ENCODE measurements at regions not wholly inside any gene's neighbourhood (a gene's known extent, or its start where the extent isn't known, plus 50 kb on each side); places are given as distances from the start of the nearest gene placed in this dataset.

DNA sequence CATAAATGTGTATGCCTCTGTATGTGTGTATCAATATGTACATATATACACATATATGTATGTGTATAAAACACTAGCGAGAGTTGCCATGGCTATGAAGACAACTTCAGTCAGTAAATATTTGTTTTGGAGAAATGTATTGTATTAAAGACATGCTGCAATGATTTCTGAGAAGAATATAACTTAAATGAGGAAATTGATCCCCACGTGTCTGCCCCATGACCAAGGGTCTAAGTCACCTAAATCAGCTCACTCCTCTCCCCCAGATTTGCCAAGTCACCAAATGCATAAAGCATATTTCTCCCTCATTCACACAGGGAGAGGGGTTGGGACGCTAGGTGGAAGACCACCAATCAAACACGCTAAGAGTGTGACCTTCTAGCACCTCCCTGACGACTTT is 58.3 kb upstream of the LYST start:
- DNase-seq (ENCODE audit: low read depth), result no peak
- no peak overlapping the region for H3K4me3 ChIP-seq (ENCODE audit: low read depth, low read length)
- TF ChIP-seq, protein P1, sequence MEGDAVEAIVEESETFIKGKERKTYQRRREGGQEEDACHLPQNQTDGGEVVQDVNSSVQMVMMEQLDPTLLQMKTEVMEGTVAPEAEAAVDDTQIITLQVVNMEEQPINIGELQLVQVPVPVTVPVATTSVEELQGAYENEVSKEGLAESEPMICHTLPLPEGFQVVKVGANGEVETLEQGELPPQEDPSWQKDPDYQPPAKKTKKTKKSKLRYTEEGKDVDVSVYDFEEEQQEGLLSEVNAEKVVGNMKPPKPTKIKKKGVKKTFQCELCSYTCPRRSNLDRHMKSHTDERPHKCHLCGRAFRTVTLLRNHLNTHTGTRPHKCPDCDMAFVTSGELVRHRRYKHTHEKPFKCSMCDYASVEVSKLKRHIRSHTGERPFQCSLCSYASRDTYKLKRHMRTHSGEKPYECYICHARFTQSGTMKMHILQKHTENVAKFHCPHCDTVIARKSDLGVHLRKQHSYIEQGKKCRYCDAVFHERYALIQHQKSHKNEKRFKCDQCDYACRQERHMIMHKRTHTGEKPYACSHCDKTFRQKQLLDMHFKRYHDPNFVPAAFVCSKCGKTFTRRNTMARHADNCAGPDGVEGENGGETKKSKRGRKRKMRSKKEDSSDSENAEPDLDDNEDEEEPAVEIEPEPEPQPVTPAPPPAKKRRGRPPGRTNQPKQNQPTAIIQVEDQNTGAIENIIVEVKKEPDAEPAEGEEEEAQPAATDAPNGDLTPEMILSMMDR (IDR thresholded peaks at IDR 0.05; ENCODE audit: insufficient read depth, low read depth, low read length, missing control alignments), result no peak

DNA sequence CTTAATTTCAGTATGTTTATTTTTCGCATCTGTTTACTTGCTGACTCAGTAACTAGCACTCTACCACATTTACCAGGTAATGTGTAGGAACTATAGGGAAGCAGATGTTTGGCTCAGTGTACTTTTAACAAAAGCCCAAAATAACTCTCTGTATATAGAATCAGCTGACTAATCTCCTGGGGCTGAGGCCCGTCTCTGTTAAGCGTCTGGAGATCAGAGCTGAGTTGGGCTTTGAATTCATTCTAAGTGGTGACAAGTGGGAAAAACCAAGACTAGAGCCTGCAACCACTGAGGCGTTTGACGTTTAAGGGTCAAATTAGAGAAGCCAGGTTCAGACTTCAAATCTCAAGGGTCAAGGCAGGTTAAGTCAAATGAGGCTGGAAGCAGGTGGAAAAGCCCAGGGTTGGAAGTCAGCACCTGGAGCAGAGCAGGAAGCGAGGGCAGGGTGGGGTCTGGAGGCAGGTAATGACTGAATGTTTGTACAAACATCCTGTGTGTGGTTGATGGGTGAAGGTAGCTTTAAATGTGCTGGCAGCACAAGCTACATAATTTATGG is 56.8 kb upstream of the LYST start:
- H3K4me3 ChIP-seq (ENCODE audit: low read depth, low read length), result no peak overlapping the region
- TF ChIP-seq, protein P1 (IDR thresholded peaks at IDR 0.05; ENCODE audit: insufficient read depth, low read depth, low read length, missing control alignments), result no peak
- peak; percentile 40 for DNase-seq (ENCODE audit: low read depth)

DNA sequence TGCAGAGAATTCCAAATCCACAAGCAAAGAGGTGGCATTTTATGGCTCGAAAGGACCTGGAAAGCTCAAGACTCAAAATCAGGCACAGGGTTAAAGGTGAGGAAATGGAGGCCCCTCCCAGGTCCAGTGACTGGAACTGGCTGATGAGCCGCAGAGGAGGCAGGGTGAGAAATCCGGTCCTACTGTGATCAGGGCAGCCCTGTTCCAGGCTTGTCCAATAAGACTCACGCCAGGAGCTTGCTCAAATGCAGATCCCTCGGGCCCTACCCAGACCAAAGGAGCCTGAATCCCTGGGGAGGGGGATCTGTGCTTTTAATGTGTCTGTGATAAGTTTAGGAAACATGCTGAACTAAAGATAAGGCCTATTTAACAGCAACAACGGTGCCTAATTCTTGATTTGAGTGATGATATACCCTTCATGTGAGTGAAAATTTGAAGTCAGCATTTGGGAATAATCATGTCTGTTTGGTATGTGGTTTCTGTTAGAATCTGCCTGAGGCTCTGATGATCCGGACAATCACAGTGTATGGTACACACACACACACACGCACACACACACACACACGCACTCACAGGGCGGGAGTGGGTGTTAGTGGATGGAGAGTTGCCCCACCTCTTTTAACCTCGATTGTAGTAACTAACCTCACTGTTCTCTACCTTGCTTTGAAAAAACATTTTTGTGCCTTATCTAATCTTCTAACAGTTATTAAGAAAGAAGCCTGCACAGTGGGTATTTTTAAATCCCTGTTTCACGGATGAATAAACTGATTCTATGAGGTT is 54.1 kb upstream of the LYST start:
- no peak for DNase-seq (ENCODE audit: low read depth)
- no peak overlapping the region for H3K4me3 ChIP-seq (ENCODE audit: low read depth, low read length)
- TF ChIP-seq, protein P1 (IDR thresholded peaks at IDR 0.05; ENCODE audit: insufficient read depth, low read depth, low read length, missing control alignments), result no peak

DNA sequence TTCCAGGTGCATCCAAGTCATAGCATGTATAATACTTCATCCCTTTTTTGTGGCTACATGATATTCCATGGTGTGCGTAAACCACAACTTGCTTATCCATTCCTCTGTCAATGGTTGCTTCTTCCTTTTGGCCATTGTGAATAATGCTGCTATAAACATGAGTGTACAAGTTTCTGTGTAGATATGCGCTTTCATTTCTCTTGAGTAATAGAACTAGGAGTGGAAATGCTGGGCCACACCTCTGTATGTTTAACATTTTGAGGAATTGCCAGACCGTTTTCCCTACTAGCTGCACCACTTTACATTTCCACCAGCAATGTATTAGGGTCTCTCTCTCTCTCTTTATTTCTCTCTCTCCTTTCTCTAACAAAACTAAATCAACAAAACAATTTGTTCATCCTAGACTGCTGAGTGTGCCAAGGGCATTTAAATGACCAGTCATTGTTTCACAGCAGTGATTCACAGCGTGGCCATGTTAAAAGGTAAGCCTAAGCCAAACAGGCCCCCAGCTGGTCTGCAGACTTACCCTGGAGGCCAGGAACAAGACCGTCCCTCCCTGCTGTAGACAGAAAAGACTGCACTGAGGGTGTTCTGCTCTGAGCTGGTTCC is 53.2 kb upstream of the LYST start:
- TF ChIP-seq, protein P1 (IDR thresholded peaks at IDR 0.05; ENCODE audit: insufficient read depth, low read depth, low read length, missing control alignments), result no peak
- no peak overlapping the region for H3K4me3 ChIP-seq (ENCODE audit: low read depth, low read length)
- DNase-seq (ENCODE audit: low read depth), result no peak

DNA sequence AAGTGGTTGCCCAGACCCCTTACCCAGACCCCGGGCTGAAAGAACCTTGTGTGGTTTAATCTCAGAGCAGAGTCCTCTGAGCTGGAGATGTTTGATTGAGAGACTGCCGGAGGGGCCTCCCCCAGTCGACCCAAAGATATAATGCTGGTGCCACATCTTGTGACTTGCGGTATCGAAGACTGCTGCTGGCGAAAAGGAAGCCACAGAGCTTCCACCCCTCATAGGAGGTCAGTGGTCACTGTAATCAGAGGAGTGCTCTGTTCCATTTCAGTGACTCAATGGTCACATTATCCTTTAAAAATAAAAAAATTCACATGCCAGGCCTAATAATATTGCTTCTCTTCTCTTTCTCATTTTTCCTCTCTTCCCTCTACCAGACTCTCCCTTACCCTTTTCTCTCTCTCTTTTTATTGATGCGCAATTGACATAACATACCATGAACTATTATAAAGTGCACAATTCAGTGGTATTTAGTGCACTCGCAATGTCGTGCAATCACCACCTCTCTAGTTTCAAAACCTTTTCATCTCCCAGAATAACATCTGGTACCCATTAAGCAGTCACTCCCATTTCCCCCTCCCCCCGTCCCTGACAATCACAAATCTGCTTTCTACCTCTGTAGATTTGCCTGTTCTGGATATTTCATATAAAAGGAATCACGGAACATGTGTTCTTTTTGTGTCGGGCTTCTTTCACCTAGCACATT is 52.6 kb upstream of the LYST start:
- DNase-seq (ENCODE audit: low read depth), result no peak
- TF ChIP-seq, protein P1 (IDR thresholded peaks at IDR 0.05; ENCODE audit: insufficient read depth, low read depth, low read length, missing control alignments), result no peak

DNA sequence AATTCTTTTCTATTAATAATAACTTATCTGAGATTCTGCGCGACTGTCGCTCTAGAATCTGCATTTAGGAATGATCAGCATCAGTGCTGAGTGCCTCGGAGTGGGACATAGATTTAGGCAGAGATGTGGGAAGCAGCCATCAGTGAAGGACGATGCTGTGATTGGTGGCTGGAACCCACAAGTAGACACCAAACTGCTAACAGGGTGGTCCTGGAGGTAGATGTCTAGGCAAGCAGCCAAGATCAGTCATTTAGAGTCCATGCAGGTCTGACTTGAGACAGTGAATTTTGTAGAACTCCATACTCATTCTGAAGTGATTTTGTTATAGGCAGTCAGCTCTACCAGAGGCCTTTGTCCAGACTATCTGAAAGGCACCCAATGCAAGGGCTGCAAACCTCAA is 51.8 kb upstream of the LYST start:
- TF ChIP-seq, protein P1 (IDR thresholded peaks at IDR 0.05; ENCODE audit: insufficient read depth, low read depth, low read length, missing control alignments), result no peak
- no peak for DNase-seq (ENCODE audit: low read depth)
- no peak overlapping the region for H3K4me3 ChIP-seq (ENCODE audit: low read depth, low read length)

More for the DNA sequence above, 52.6 kb upstream of the LYST start:
- no peak overlapping the region for H3K4me3 ChIP-seq (ENCODE audit: low read depth, low read length)
